ENCODE measurements at regions not wholly inside any gene's neighbourhood (a gene's known extent, or its start where the extent isn't known, plus 50 kb on each side); places are given as distances from the start of the nearest gene placed in this dataset.
A peak's percentile ranks its signal among the peaks of the same experiment; 100 is the strongest.

DNA sequence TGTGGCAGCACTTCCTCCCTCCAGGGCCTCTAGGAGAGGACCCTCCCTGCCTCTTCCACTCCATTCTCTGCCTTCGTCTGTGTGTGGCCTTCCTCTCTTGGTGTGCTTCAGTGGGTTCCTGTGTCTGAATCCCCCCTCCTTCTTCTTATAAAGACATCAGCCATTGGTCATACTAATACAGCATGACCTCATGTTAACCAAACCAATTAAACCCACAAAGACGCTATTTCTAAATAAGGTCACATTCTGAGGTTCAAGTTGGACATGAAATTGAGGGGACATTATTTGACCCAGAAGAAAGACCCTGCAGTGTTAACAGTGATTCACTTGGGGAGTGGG, 398.6 kb downstream of the SHANK2 start (continued):
- TF ChIP-seq ZBTB33 (IDR thresholded peaks at IDR 0.05; ENCODE audit: borderline replicate concordance, low read depth) (no peak), PBX3 (IDR thresholded peaks at IDR 0.05) (no peak)

GRCh38 chr11:70854201-70854600, 398.2 kb downstream of the SHANK2 start:
- Histone ChIP-seq H3K9me2 (no peaks in the 10 kb centered on the region), H3K9me3 (no peaks in the 10 kb centered on the region), H3K4me1 (ENCODE audit: control insufficient read depth in 1 of 2, insufficient read depth in 2 of 2, low read depth in 1 of 2, low read length in 1 of 2) (peaks cover 0 to 15% of the 10 kb centered on the region in 2 experiments; a peak in 2 of 4 replicates), H3K79me2 (ENCODE audit: insufficient read depth) (no peaks in the 10 kb centered on the region), H3K9ac (no peak overlapping the region), H3K27ac (ENCODE audit: low read depth in 2 of 2, low read length in 1 of 2) (no peak overlapping the region), H3K4me3 (ENCODE audit: low read depth in 2 of 2, low read length in 1 of 2) (no peak overlapping the region), H3K36me3 (replicated peaks in 1 of 2; ENCODE audit: control insufficient read depth in 1 of 2, insufficient read depth in 2 of 2, low read length in 1 of 2) (no peaks in the 10 kb centered on the region), H4K20me1 (ENCODE audit: insufficient read depth) (no peaks in the 10 kb centered on the region), H3K27me3 (ENCODE audit: insufficient read depth) (no peaks in the 10 kb centered on the region), H3K4me2 (no peak overlapping the region), H2AFZ (ENCODE audit: low read depth) (no peak overlapping the region), H3F3A (replicated peaks; ENCODE audit: insufficient read depth) (no peaks in the 10 kb centered on the region)
- no peak for DNase-seq
- CTCF ChIA-PET, result interaction anchor here (0.6 to 1.3 kb wide), 3 partner anchors 21 to 28 kb away, joined by 3 to 5 read pairs (median 3); no protein-coding TSS in a partner anchor
- WGBS (ENCODE audit: low lambda C conversion rate), result 36% methylated on average over 3 of the region's 3 CpGs
- POLR2A ChIA-PET, result no interaction called here
- TF ChIP-seq EP300 (IDR thresholded peaks at IDR 0.05; ENCODE audit: borderline replicate concordance in 1 of 2, low read depth in 1 of 2, low read length in 1 of 2) (no peak), SMC3 (IDR thresholded peaks at IDR 0.05; ENCODE audit: low read depth, low read length) (no peak), RXRA (IDR thresholded peaks at IDR 0.05; ENCODE audit: borderline replicate concordance, low read depth) (no peak), ELF1 (IDR thresholded peaks at IDR 0.05) (no peak), EZH2phosphoT487 (IDR thresholded peaks at IDR 0.05; ENCODE audit: borderline replicate concordance, low read depth) (no peak)
- TF ChIP-seq, protein P1, sequence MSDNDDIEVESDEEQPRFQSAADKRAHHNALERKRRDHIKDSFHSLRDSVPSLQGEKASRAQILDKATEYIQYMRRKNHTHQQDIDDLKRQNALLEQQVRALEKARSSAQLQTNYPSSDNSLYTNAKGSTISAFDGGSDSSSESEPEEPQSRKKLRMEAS (IDR thresholded peaks at IDR 0.05; ENCODE audit: low read depth), result no peak

DNA sequence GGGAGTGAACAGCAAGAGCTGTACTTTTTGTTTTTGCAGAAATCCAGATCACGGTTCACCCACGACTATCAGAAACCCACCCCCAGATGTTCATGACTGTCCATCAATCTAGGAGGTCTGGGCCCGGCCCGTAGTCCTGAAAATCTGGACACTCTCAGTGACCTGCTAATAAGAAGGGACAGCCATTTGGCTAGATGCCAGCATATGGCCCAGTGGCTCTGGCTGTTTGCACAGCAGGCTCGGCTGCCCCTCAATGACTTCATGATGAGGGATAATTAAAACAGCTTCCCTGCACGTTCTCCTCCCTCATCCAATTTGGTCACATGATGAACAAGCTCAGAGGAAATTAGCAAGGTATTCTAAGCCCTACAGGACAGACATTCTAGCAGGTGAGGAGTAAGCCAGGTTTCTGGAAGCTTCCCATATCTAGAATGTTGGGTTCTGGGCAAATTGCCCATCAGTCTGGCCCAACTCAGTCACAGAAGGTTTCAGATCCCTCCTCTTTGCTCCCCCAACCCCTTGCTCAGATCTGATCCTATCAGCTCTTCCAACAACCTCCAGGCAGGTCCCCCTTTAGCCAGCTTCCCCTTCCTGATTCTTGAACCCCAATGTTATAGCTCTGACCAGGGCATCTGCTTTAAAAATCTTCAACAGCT, 397.3 kb downstream of the SHANK2 start:
- ChIA-PET POLR2A (no interaction called here), CTCF (interaction anchor here (0.6 to 1.5 kb wide), 5 partner anchors 22 to 94 kb away, joined by 3 to 7 read pairs (median 3); no protein-coding TSS in a partner anchor)
- Histone ChIP-seq H3K4me2 (no peak overlapping the region), H3K27ac (ENCODE audit: low read depth in 2 of 2, low read length in 1 of 2) (peak overlapping the region in 1 of 2 experiments; percentile 13; a peak in 2 of 4 replicates), H3K4me1 (ENCODE audit: control insufficient read depth in 1 of 2, insufficient read depth in 2 of 2, low read depth in 1 of 2, low read length in 1 of 2) (peaks cover 0 to 15% of the 10 kb centered on the region in 2 experiments; a peak in 2 of 4 replicates), H4K20me1 (ENCODE audit: insufficient read depth) (no peaks in the 10 kb centered on the region), H3K9me2 (no peaks in the 10 kb centered on the region), H3K9ac (no peak overlapping the region), H3K27me3 (ENCODE audit: insufficient read depth) (no peaks in the 10 kb centered on the region), H3K79me2 (ENCODE audit: insufficient read depth) (no peaks in the 10 kb centered on the region), H3K9me3 (no peaks in the 10 kb centered on the region), H2AFZ (ENCODE audit: low read depth) (no peak overlapping the region), H3K36me3 (replicated peaks in 1 of 2; ENCODE audit: control insufficient read depth in 1 of 2, insufficient read depth in 2 of 2, low read length in 1 of 2) (no peaks in the 10 kb centered on the region), H3F3A (replicated peaks; ENCODE audit: insufficient read depth) (no peaks in the 10 kb centered on the region), H3K4me3 (ENCODE audit: low read depth in 2 of 2, low read length in 1 of 2) (no peak overlapping the region)
- peak; percentile 88 for DNase-seq
- 0% methylated on average over 6 of the region's 6 CpGs for WGBS (ENCODE audit: low lambda C conversion rate)
- TF ChIP-seq GATA2 (CRISPR knock-in tag; IDR thresholded peaks at IDR 0.05) (peak; percentile 72), NRF1 (IDR thresholded peaks at IDR 0.05; ENCODE audit: low read depth, low read length) (no peak), PBX3 (IDR thresholded peaks at IDR 0.05) (no peak), NFIC (IDR thresholded peaks at IDR 0.05; ENCODE audit: borderline replicate concordance) (peak; percentile 48; the same call in 1 of the 2 replicates), POLR2AphosphoS5 (IDR thresholded peaks at IDR 0.05; ENCODE audit: low read depth, low read length) (no peak), RFX5 (IDR thresholded peaks at IDR 0.05; ENCODE audit: low read length) (no peak), SIN3A (IDR thresholded peaks at IDR 0.05; ENCODE audit: borderline replicate concordance, low read depth, low read length) (no peak), MXI1 (IDR thresholded peaks at IDR 0.05; ENCODE audit: low read depth, low read length) (no peak), USF1 (IDR thresholded peaks at IDR 0.05; ENCODE audit: borderline replicate concordance, low read depth) (no peak), IRF3 (IDR thresholded peaks at IDR 0.05; ENCODE audit: low read depth, low read length) (no peak), EP300 (IDR thresholded peaks at IDR 0.05; ENCODE audit: borderline replicate concordance in 1 of 2, low read depth in 1 of 2, low read length in 1 of 2) (peak in 1 of 2 experiments; percentile 92; a peak in 2 of 4 replicates), FOXM1 (IDR thresholded peaks at IDR 0.05; ENCODE audit: low read depth) (no peak)

Measured in SK-N-SH (cell line).